Nephron (organoid): ENCODE measurements at regions not wholly inside any gene's neighbourhood (a gene's known extent, or its start where the extent isn't known, plus 50 kb on each side); places are given as distances from the start of the nearest gene placed in this dataset.

Source experiments
- H3K27ac Mint-ChIP-seq, 3 experiments: 2 replicates each; pipeline ENCODE4 v1.8.0; 2020; ENCODE audit warnings: mixed read lengths in 3 of 3, mild to moderate bottlenecking in 2 of 3, moderate library complexity in 1 of 3
- H3K27me3 Mint-ChIP-seq: 2 replicates; pipeline ENCODE4 v1.8.0; 2021; ENCODE audit warnings: low read depth, mild to moderate bottlenecking, moderate library complexity, mixed read lengths
- H3K36me3 Mint-ChIP-seq: 2 replicates; pipeline ENCODE4 v1.8.0; 2020; ENCODE audit warnings: low read depth, mixed read lengths
- H3K4me1 Mint-ChIP-seq: 2 replicates; pipeline ENCODE4 v1.8.0; 2020; ENCODE audit warnings: mixed read lengths
- H3K4me3 Mint-ChIP-seq, 3 experiments: 2 replicates each; pipeline ENCODE4 v1.8.0; 2020; ENCODE audit warnings: mild to moderate bottlenecking in 3 of 3, mixed read lengths in 3 of 3, moderate library complexity in 2 of 3
- H3K9me3 Mint-ChIP-seq: 2 replicates; pipeline ENCODE4 v1.8.0; 2020; ENCODE audit warnings: mixed read lengths
- CTCF ChIP-seq, 3 experiments: fragments of 200-600 bp; sonication (generic); IDR thresholded peaks; one replicate each; pipeline ENCODE4 v1.5.0; 2021; ENCODE audit warnings: antibody characterized with exemption in 3 of 3; ENCODE audit not compliant: unreplicated experiment in 3 of 3

GRCh38 chr7:115831371-115831770 lies 199.2 kb downstream of the TFEC start:
- Mint-ChIP-seq H3K36me3 (no peaks in the 10 kb centered on the region), H3K4me3 (no peak overlapping the region), H3K27me3 (no peaks in the 10 kb centered on the region), H3K27ac (no peak overlapping the region), H3K4me1 (no peaks in the 10 kb centered on the region), H3K9me3 (peaks cover 2% of the 10 kb centered on the region)
- no peak for TF ChIP-seq CTCF (IDR thresholded peaks at IDR 0.05; ENCODE audit: unreplicated experiment in 3 of 3)

- Mint-ChIP-seq H3K4me1 (no peaks in the 10 kb centered on the region), H3K27ac (no peak overlapping the region), H3K4me3 (no peak overlapping the region), H3K9me3 (peaks cover 2% of the 10 kb centered on the region), H3K36me3 (no peaks in the 10 kb centered on the region), H3K27me3 (peaks cover 3% of the 10 kb centered on the region)
- TF ChIP-seq CTCF (IDR thresholded peaks at IDR 0.05; ENCODE audit: unreplicated experiment in 3 of 3): no peak
Observed at GRCh38 chr7:115827305-115828045, 203.1 kb downstream of the TFEC start.

- Mint-ChIP-seq H3K4me1 (peaks cover 7% of the 10 kb centered on the region), H3K4me3 (no peak overlapping the region), H3K27me3 (peaks cover 3% of the 10 kb centered on the region), H3K9me3 (peaks cover 2% of the 10 kb centered on the region), H3K36me3 (no peaks in the 10 kb centered on the region), H3K27ac (no peak overlapping the region)
- TF ChIP-seq CTCF (IDR thresholded peaks at IDR 0.05; ENCODE audit: unreplicated experiment in 3 of 3): no peak
Observed at GRCh38 chr7:115825456-115826115, 205.0 kb downstream of the TFEC start.

GRCh38 chr7:115822801-115823200 lies 207.8 kb downstream of the TFEC start:
- Mint-ChIP-seq H3K27me3 (peaks cover 3% of the 10 kb centered on the region), H3K36me3 (no peaks in the 10 kb centered on the region), H3K4me1 (peaks cover 7% of the 10 kb centered on the region), H3K4me3 (no peak overlapping the region), H3K9me3 (no peaks in the 10 kb centered on the region), H3K27ac (no peak overlapping the region)
- TF ChIP-seq CTCF (IDR thresholded peaks at IDR 0.05; ENCODE audit: unreplicated experiment in 3 of 3): no peak

- no peaks in the 10 kb centered on the region for H3K9me3 Mint-ChIP-seq
- H3K27me3 Mint-ChIP-seq: peaks cover 3% of the 10 kb centered on the region
- no peak overlapping the region for H3K27ac Mint-ChIP-seq
- no peak overlapping the region for H3K4me3 Mint-ChIP-seq
- no peaks in the 10 kb centered on the region for H3K36me3 Mint-ChIP-seq
- H3K4me1 Mint-ChIP-seq: peaks cover 7% of the 10 kb centered on the region
- no peak for TF ChIP-seq CTCF (IDR thresholded peaks at IDR 0.05; ENCODE audit: unreplicated experiment in 3 of 3)
Observed at GRCh38 chr7:115822380-115822779, 208.2 kb downstream of the TFEC start.
